Hepatocyte (in vitro differentiated cells): ENCODE measurements at regions not wholly inside any gene's neighbourhood (a gene's known extent, or its start where the extent isn't known, plus 50 kb on each side); places are given as distances from the start of the nearest gene placed in this dataset.

Experiments
- DNase-seq: peaks from one replicate; pipeline ENCODE4 v3.0.0-alpha.2; 2016; ENCODE audit warnings: low spot score
- H2AFZ ChIP-seq: fragments of 200-600 bp; sonication (generic); 2 replicates; pipeline ENCODE4 v1.6.0; 2016; ENCODE audit warnings: antibody characterized with exemption, mild to moderate bottlenecking
- H3K27ac ChIP-seq: fragments of 200-600 bp; sonication (generic); 2 replicates; pipeline ENCODE4 v1.5.1; 2016; ENCODE audit warnings: mild to moderate bottlenecking
- H3K27me3 ChIP-seq: fragments of 200-600 bp; sonication (generic); 2 replicates; pipeline ENCODE4 v1.6.1; 2016
- H3K36me3 ChIP-seq: fragments of 200-600 bp; sonication (generic); replicated peaks from 2 replicates; pipeline ENCODE4 v1.5.1; 2016; ENCODE audit warnings: low read depth; ENCODE audit not compliant: insufficient read depth
- H3K4me1 ChIP-seq: fragments of 200-600 bp; sonication (generic); 2 replicates; pipeline ENCODE4 v1.5.1; 2016; ENCODE audit warnings: mild to moderate bottlenecking, moderate library complexity; ENCODE audit not compliant: insufficient read depth
- H3K4me2 ChIP-seq: fragments of 200-600 bp; sonication (generic); 2 replicates; pipeline ENCODE4 v1.6.0; 2016
- H3K4me3 ChIP-seq: fragments of 200-600 bp; sonication (generic); 2 replicates; pipeline ENCODE4 v1.5.1; 2016; ENCODE audit warnings: mild to moderate bottlenecking
- H3K79me2 ChIP-seq: fragments of 200-600 bp; sonication (generic); 2 replicates; pipeline ENCODE4 v1.6.0; 2017; ENCODE audit warnings: mild to moderate bottlenecking
- H3K9me2 ChIP-seq: fragments of 200-600 bp; sonication (generic); replicated peaks from 2 replicates; pipeline ENCODE4 v1.6.0; 2017; ENCODE audit warnings: mild to moderate bottlenecking; ENCODE audit not compliant: insufficient read depth
- H3K9me3 ChIP-seq: fragments of 200-600 bp; sonication (generic); 2 replicates; pipeline ENCODE4 v1.5.1; 2016; ENCODE audit warnings: low read depth, mild to moderate bottlenecking
- H4K20me1 ChIP-seq: fragments of 200-600 bp; sonication (generic); 2 replicates; pipeline ENCODE4 v1.6.0; 2016; ENCODE audit warnings: mild to moderate bottlenecking; ENCODE audit not compliant: insufficient read depth, poor library complexity, severe bottlenecking
- EZH2 ChIP-seq: fragments of 200-600 bp; sonication (generic); IDR thresholded peaks from 2 replicates; pipeline ENCODE4 v1.6.1; 2016; ENCODE audit warnings: antibody characterized with exemption, mild to moderate bottlenecking, borderline replicate concordance
- EZH2phosphoT487 ChIP-seq: fragments of 200-600 bp; sonication (generic); IDR thresholded peaks from one replicate; pipeline ENCODE4 v1.6.1; 2018; ENCODE audit warnings: antibody characterized with exemption, mild to moderate bottlenecking, low read depth, moderate library complexity; ENCODE audit not compliant: unreplicated experiment, severe bottlenecking
- WGBS: methylation state at CpG from one replicate; pipeline ENCODE4 v1.1.6; 2016; ENCODE audit warnings: low lambda C conversion rate; ENCODE audit errors: missing lambda C conversion rate; 5-methylcytosine and 5-hydroxymethylcytosine counted together
- TF ChIP-seq, protein P1 (sequence below): fragments of 200-600 bp; sonication (generic); IDR thresholded peaks from 2 replicates; pipeline ENCODE4 v1.5.1; 2016; ENCODE audit warnings: antibody characterized with exemption, mild to moderate bottlenecking; ENCODE audit not compliant: poor library complexity

- no peaks in the 10 kb centered on the region for H3K9me3 ChIP-seq
- WGBS = 72% methylated on average over 6 of the region's 6 CpGs
- H3K9me2 ChIP-seq = no peaks in the 10 kb centered on the region
- no peak overlapping the region for H3K4me3 ChIP-seq
- H3K4me1 ChIP-seq = peaks cover 2% of the 10 kb centered on the region
- H4K20me1 ChIP-seq = no peaks in the 10 kb centered on the region
- no peak overlapping the region for H3K4me2 ChIP-seq
- no peak overlapping the region for H2AFZ ChIP-seq
- no peaks in the 10 kb centered on the region for H3K36me3 ChIP-seq
- DNase-seq = no peak
- peak overlapping the region; percentile 92 for H3K27ac ChIP-seq
- H3K79me2 ChIP-seq = no peaks in the 10 kb centered on the region
- no peaks in the 10 kb centered on the region for H3K27me3 ChIP-seq
- TF ChIP-seq EZH2 = no peak
- TF ChIP-seq EZH2phosphoT487 = no peak
- TF ChIP-seq, protein P1, sequence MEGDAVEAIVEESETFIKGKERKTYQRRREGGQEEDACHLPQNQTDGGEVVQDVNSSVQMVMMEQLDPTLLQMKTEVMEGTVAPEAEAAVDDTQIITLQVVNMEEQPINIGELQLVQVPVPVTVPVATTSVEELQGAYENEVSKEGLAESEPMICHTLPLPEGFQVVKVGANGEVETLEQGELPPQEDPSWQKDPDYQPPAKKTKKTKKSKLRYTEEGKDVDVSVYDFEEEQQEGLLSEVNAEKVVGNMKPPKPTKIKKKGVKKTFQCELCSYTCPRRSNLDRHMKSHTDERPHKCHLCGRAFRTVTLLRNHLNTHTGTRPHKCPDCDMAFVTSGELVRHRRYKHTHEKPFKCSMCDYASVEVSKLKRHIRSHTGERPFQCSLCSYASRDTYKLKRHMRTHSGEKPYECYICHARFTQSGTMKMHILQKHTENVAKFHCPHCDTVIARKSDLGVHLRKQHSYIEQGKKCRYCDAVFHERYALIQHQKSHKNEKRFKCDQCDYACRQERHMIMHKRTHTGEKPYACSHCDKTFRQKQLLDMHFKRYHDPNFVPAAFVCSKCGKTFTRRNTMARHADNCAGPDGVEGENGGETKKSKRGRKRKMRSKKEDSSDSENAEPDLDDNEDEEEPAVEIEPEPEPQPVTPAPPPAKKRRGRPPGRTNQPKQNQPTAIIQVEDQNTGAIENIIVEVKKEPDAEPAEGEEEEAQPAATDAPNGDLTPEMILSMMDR = no peak
Measured at GRCh38 chr1:86288586-86289147, 107.5 kb downstream of the ODF2L start.

DNA sequence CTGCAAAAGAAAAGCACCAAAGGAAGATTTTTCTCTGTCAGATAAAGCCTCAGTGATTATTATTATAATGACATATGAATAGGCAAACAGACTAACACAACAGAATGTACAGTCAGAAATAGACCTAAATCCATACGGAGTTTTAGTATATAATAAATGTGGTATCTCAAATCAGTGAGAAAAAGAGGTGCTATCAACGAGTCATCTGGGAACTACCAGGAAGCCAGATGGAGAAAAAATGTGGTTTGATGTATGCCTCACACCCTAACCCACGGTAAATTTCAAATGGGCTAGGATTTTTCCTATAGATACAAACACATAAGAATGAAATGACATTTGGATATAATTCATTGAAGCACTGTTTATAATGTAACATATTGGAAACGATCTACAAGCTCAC lies 110.3 kb downstream of the ODF2L start:
- no peaks in the 10 kb centered on the region for H3K27me3 ChIP-seq
- H3K27ac ChIP-seq = no peak overlapping the region
- DNase-seq = no peak
- H4K20me1 ChIP-seq = no peaks in the 10 kb centered on the region
- H3K4me2 ChIP-seq = no peak overlapping the region
- H3K9me3 ChIP-seq = no peaks in the 10 kb centered on the region
- TF ChIP-seq EZH2 (no peak), EZH2phosphoT487 (no peak)
- TF ChIP-seq, protein P1 = no peak
- peaks cover 2% of the 10 kb centered on the region for H3K4me1 ChIP-seq
- H3K4me3 ChIP-seq = no peak overlapping the region
- H3K36me3 ChIP-seq = no peaks in the 10 kb centered on the region
- H2AFZ ChIP-seq = no peak overlapping the region
- 79% methylated on average over 4 of the region's 4 CpGs for WGBS
- H3K79me2 ChIP-seq = no peaks in the 10 kb centered on the region
- H3K9me2 ChIP-seq = no peaks in the 10 kb centered on the region

DNA sequence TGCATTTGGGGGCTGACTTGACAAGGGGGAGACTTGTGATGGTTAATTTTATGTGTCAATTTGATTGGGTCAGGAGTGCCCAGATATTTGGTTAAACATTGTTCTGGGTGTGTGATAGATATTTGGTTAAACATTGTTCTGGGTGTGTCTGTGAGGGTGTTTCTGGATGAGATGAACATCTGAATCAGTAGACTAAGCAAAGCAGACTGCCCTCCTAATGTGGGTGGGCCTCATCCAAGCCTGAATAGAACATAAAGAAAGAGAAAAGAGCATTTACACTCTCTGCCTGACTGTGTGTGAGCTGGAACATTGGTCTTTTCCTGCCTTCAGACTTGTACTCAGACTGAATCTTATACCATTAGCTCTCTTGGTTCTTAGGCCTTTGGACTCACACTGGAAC lies 113.5 kb downstream of the ODF2L start:
- Histone ChIP-seq H3K9me2 (no peaks in the 10 kb centered on the region), H3K4me3 (no peak overlapping the region), H3K79me2 (no peaks in the 10 kb centered on the region), H3K4me1 (no peaks in the 10 kb centered on the region), H3K4me2 (no peak overlapping the region), H3K9me3 (no peaks in the 10 kb centered on the region), H3K27me3 (no peaks in the 10 kb centered on the region), H3K36me3 (no peaks in the 10 kb centered on the region), H4K20me1 (no peaks in the 10 kb centered on the region), H2AFZ (no peak overlapping the region), H3K27ac (no peak overlapping the region)
- no peak for DNase-seq
- TF ChIP-seq EZH2 (no peak), EZH2phosphoT487 (no peak)

- Histone ChIP-seq H3K27ac (no peak overlapping the region), H2AFZ (no peak overlapping the region), H3K79me2 (no peaks in the 10 kb centered on the region), H3K9me2 (no peaks in the 10 kb centered on the region), H3K4me3 (no peak overlapping the region), H3K36me3 (no peaks in the 10 kb centered on the region), H3K4me2 (no peak overlapping the region), H3K9me3 (no peaks in the 10 kb centered on the region), H3K27me3 (no peaks in the 10 kb centered on the region), H3K4me1 (no peaks in the 10 kb centered on the region), H4K20me1 (no peaks in the 10 kb centered on the region)
- TF ChIP-seq EZH2phosphoT487 (no peak), EZH2 (no peak)
- TF ChIP-seq, protein P1 = no peak
- WGBS = 81% methylated on average over 4 of the region's 4 CpGs
- DNase-seq = no peak
Measured at GRCh38 chr1:86277936-86278335, 118.2 kb downstream of the ODF2L start.
